HepG2 (cell line): ENCODE measurements at regions not wholly inside any gene's neighbourhood (a gene's known extent, or its start where the extent isn't known, plus 50 kb on each side); places are given as distances from the start of the nearest gene placed in this dataset.

Experiments
- CENPX ChIP-seq: sonication (generic); formaldehyde crosslinking; IDR thresholded peaks from 2 replicates; pipeline ENCODE4 v1.9.0; 2021; ENCODE audit warnings: mild to moderate bottlenecking, missing genetic modification reagents, moderate library complexity
- JUND ChIP-seq: sonication (generic); formaldehyde crosslinking; IDR thresholded peaks from 2 replicates; pipeline ENCODE4 v1.8.0; 2022; ENCODE audit warnings: mild to moderate bottlenecking, missing genetic modification reagents
- NR2C2 ChIP-seq: sonication (generic); formaldehyde crosslinking; IDR thresholded peaks from 2 replicates; pipeline ENCODE4 v1.4.0; 2020; ENCODE audit warnings: missing genetic modification reagents, mild to moderate bottlenecking, moderate library complexity, borderline replicate concordance
- POLR2AphosphoS5 ChIP-seq: IDR thresholded peaks from 2 replicates; pipeline ENCODE4 v1.6.1; 2012; ENCODE audit warnings: low read depth, low read length
- ZNF589 ChIP-seq: sonication (generic); formaldehyde crosslinking; conservative IDR thresholded peaks from 2 replicates; pipeline ENCODE4 v1.8.0; 2022; ENCODE audit warnings: mild to moderate bottlenecking, moderate library complexity, missing genetic modification reagents

DNA sequence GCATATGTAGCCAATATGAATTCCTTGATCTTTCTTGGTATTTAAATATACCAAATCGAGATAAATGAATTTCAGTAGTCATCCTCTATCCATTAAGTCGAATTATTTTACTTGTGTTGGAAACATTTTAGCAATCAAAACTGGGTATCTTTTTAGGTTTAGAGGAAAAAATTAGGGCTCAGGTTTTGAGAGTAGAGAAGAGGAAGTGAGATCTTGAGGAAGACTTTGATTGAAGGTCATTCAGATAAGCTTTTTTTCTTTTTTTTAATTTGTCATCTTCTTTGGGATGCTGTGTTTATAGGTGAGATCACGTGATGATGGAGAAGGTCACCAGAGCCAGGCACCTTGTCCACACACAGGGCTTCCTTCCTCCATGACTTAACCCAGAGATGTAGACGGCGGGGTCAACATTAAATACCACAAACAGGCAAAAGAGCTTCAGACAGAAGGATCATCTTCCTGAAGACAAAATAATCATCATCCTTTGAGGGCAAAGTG lies 750.1 kb downstream of the RNF144A start:
- TF ChIP-seq NR2C2 (no peak), POLR2AphosphoS5 (no peak), JUND (CRISPR knock-in tag) (no peak), ZNF589 (no peak), CENPX (no peak)
